B cell (primary cell): ENCODE measurements at regions not wholly inside any gene's neighbourhood (a gene's known extent, or its start where the extent isn't known, plus 50 kb on each side); places are given as distances from the start of the nearest gene placed in this dataset.
A peak's percentile ranks its signal among the peaks of the same experiment; 100 is the strongest.

Experiments
- ATAC-seq: fragments of 200-7000 bp; cut with Tn5 transposase; one replicate; pipeline ENCODE4 v1.10.0; 2021; ENCODE audit warnings: low read depth, mild to moderate bottlenecking, moderate number of reproducible peaks, moderate library complexity
- CTCF ChIA-PET: fragments of 350-600 bp; sonication (Branson Sonifier 250); formaldehyde crosslinking; loops from one replicate; lab custom pipeline; 2021; ENCODE audit warnings: antibody characterized with exemption, inconsistent platforms; lab: Charles Lee
- POLR2A ChIA-PET: fragments of 350-600 bp; sonication (Branson Sonifier 250); formaldehyde crosslinking; loops from one replicate; lab custom pipeline; 2021; ENCODE audit warnings: antibody characterized with exemption; lab: Charles Lee
- DNase-seq: peaks from one replicate; pipeline ENCODE4 v3.0.0; 2013
- H2AFZ ChIP-seq: 2 replicates; pipeline ENCODE4 v1.6.1; 2012; ENCODE audit warnings: mild to moderate bottlenecking, low read depth, low read length; ENCODE audit not compliant: insufficient read depth, poor library complexity, severe bottlenecking
- H3K27ac ChIP-seq, 2 donors: 1 replicate in 1 of 2; 2 replicates in 1 of 2; pipeline ENCODE4 v1.5.1; 2012 to 2013; ENCODE audit warnings: low read length in 2 of 2, mild to moderate bottlenecking in 2 of 2, moderate library complexity in 1 of 2
- H3K27me3 ChIP-seq, 4 experiments: fragments of 200-600 bp in 1 of 4; sonication (generic) in 1 of 4; replicated peaks in 1 of 4; 1 replicate in 2 of 4; 2 replicates in 2 of 4; pipeline versions ENCODE4 v1.6.1 to v1.7.0; 2013 to 2016; ENCODE audit warnings: low read length in 3 of 4, mild to moderate bottlenecking in 2 of 4, mixed read lengths in 1 of 4, moderate library complexity in 1 of 4; ENCODE audit not compliant: insufficient read depth in 4 of 4, control insufficient read depth in 3 of 4; ENCODE audit errors: control extremely low read depth in 1 of 4
- H3K36me3 ChIP-seq, 2 experiments: replicated peaks in 1 of 2; 1 replicate in 1 of 2; 2 replicates in 1 of 2; pipeline versions ENCODE4 v1.6.1 to v1.7.1; 2013; ENCODE audit warnings: low read length in 1 of 2; ENCODE audit not compliant: insufficient read depth in 2 of 2, control insufficient read depth in 1 of 2; ENCODE audit errors: control extremely low read depth in 1 of 2, extremely low read depth in 1 of 2
- H3K4me1 ChIP-seq, 2 donors: fragments of 200-600 bp in 1 of 2; sonication (generic) in 1 of 2; 1 replicate in 1 of 2; 2 replicates in 1 of 2; pipeline versions ENCODE4 v1.5.1 to v1.6.1; 2013 to 2017; ENCODE audit warnings: low read length in 2 of 2; ENCODE audit not compliant: control insufficient read depth in 2 of 2, insufficient read depth in 2 of 2
- H3K4me2 ChIP-seq: replicated peaks from 2 replicates; pipeline ENCODE3; 2012; ENCODE audit warnings: mild to moderate bottlenecking, low read depth, low read length; ENCODE audit not compliant: poor library complexity, severe bottlenecking
- H3K4me3 ChIP-seq, 5 experiments: fragments of 200-600 bp in 1 of 5; sonication (generic) in 1 of 5; 1 replicate in 3 of 5; 2 replicates in 2 of 5; pipeline versions ENCODE4 v1.5.1 to v1.7.0; 2011 to 2016; ENCODE audit warnings: low read length in 4 of 5, mild to moderate bottlenecking in 4 of 5, low read depth in 2 of 5, control low read depth in 1 of 5, moderate library complexity in 1 of 5; ENCODE audit not compliant: insufficient read depth in 1 of 5; ENCODE audit errors: control extremely low read depth in 1 of 5, extremely low read depth in 1 of 5
- H3K79me2 ChIP-seq: fragments of 200-600 bp; sonication (generic); one replicate; pipeline ENCODE4 v1.6.0; 2016; ENCODE audit warnings: low read length; ENCODE audit not compliant: control insufficient read depth, insufficient read depth
- H3K9ac ChIP-seq: fragments of 200-600 bp; sonication (generic); 2 replicates; pipeline ENCODE4 v1.6.1; 2017; ENCODE audit warnings: mild to moderate bottlenecking, low read length, moderate library complexity
- H3K9me3 ChIP-seq, 3 donors: one replicate each; pipeline versions ENCODE4 v1.6.1 to v1.7.1; 2013; ENCODE audit warnings: low read length in 2 of 3; ENCODE audit not compliant: control insufficient read depth in 2 of 3, insufficient read depth in 1 of 3; ENCODE audit errors: control extremely low read depth in 1 of 3
- H4K20me1 ChIP-seq: 2 replicates; pipeline ENCODE4 v1.6.0; 2012; ENCODE audit warnings: mild to moderate bottlenecking, low read length; ENCODE audit not compliant: insufficient read depth, control insufficient read depth, poor library complexity, severe bottlenecking
- H3K27ac Mint-ChIP-seq: one replicate; pipeline ENCODE4 v1.8.0; 2021; ENCODE audit warnings: mixed read lengths
- H3K27me3 Mint-ChIP-seq: one replicate; pipeline ENCODE4 v1.8.0; 2021; ENCODE audit warnings: mixed read lengths
- H3K4me1 Mint-ChIP-seq: one replicate; pipeline ENCODE4 v1.8.0; 2021; ENCODE audit warnings: mixed read lengths
- H3K4me3 Mint-ChIP-seq: one replicate; pipeline ENCODE4 v1.8.0; 2021; ENCODE audit warnings: mixed read lengths
- H3K9me3 Mint-ChIP-seq: one replicate; pipeline ENCODE4 v1.8.0; 2022; ENCODE audit warnings: mixed read lengths; ENCODE audit not compliant: insufficient read depth
- CTCF ChIP-seq: fragments of 200-600 bp; IDR thresholded peaks from one replicate; pipeline ENCODE4 v1.8.0; 2022; ENCODE audit warnings: antibody characterized with exemption, mild to moderate bottlenecking
- EZH2 ChIP-seq: IDR thresholded peaks from 2 replicates; pipeline ENCODE4 v1.6.1; 2012; ENCODE audit warnings: borderline replicate concordance, low read depth, mild to moderate bottlenecking, moderate library complexity, low read length; ENCODE audit not compliant: insufficient read depth, poor library complexity, severe bottlenecking
- WGBS: methylation state at CpG from one replicate; pipeline ENCODE4 v1.1.5; 2013; ENCODE audit warnings: missing lambda C conversion rate; ENCODE audit not compliant: insufficient coverage; 5-methylcytosine and 5-hydroxymethylcytosine counted together
- intact Hi-C: fragments of 100-400 bp; cut with micrococcal nuclease; formaldehyde crosslinking; loops from one replicate; pipeline ENCODE4 v1.10.0; 2022

- Histone ChIP-seq H3K4me1 (peaks cover 13 to 18% of the 10 kb centered on the region in 2 donors), H4K20me1 (peaks cover 7% of the 10 kb centered on the region), H3K27ac (no peak overlapping the region), H3K36me3 (peaks cover 3 to 31% of the 10 kb centered on the region in 2 experiments), H3K9me3 (no peaks in the 10 kb centered on the region), H3K4me3 (no peak overlapping the region), H2AFZ (no peak overlapping the region), H3K27me3 (no peaks in the 10 kb centered on the region), H3K79me2 (peaks cover 84% of the 10 kb centered on the region), H3K4me2 (peak overlapping the region; percentile 57), H3K9ac (peak overlapping the region; percentile 15)
- no peaks in the 10 kb centered on the region for H3K9me3 Mint-ChIP-seq
- no peak for ATAC-seq
- H3K4me1 Mint-ChIP-seq, result peaks cover 30% of the 10 kb centered on the region
- no peak overlapping the region for H3K27ac Mint-ChIP-seq
- intact Hi-C loops, result no loop called here
- POLR2A ChIA-PET, result no interaction called here
- WGBS, result 97% methylated on average over 4 of the region's 4 CpGs
- CTCF ChIA-PET, result interaction anchor here (1.1 kb wide), 1 partner anchor 145 kb away, joined by 3 read pairs; no protein-coding TSS in a partner anchor
- TF ChIP-seq EZH2 (no peak), CTCF (no peak)
- DNase-seq, result no peak
- no peak overlapping the region for H3K4me3 Mint-ChIP-seq
- no peaks in the 10 kb centered on the region for H3K27me3 Mint-ChIP-seq
Observed at GRCh38 chr2:74053959-74054715, 69.4 kb downstream of the TET3 start.

GRCh38 chr2:74059137-74059775 lies 74.5 kb downstream of the TET3 start:
- CTCF ChIA-PET, result interaction anchor here (0.6 kb wide), 1 partner anchor 202 kb away, joined by 3 read pairs; no protein-coding TSS in a partner anchor
- H3K9ac ChIP-seq, result no peak overlapping the region
- Mint-ChIP-seq H3K4me1 (peaks cover 10% of the 10 kb centered on the region), H3K9me3 (no peaks in the 10 kb centered on the region), H3K4me3 (no peak overlapping the region), H3K27ac (no peak overlapping the region), H3K27me3 (no peaks in the 10 kb centered on the region)
- H3K9me3 ChIP-seq, result no peaks in the 10 kb centered on the region
- no peaks in the 10 kb centered on the region for H3K27me3 ChIP-seq
- TF ChIP-seq EZH2 (no peak), CTCF (no peak)
- H3K4me3 ChIP-seq, result no peak overlapping the region
- H4K20me1 ChIP-seq, result peaks cover 14% of the 10 kb centered on the region
- H3K27ac ChIP-seq, result no peak overlapping the region
- ATAC-seq, result no peak
- 100% methylated on average over 6 of the region's 7 CpGs for WGBS
- no peak for DNase-seq
- H3K79me2 ChIP-seq, result peaks cover 61% of the 10 kb centered on the region
- peaks cover 0 to 2% of the 10 kb centered on the region in 2 donors for H3K4me1 ChIP-seq
- H3K36me3 ChIP-seq, result peaks cover 5 to 19% of the 10 kb centered on the region in 2 experiments
- H3K4me2 ChIP-seq, result no peak overlapping the region
- intact Hi-C loops, result no loop called here
- POLR2A ChIA-PET, result no interaction called here
- H2AFZ ChIP-seq, result no peak overlapping the region
